ENCODE measurements at regions not wholly inside any gene's neighbourhood (a gene's known extent, or its start where the extent isn't known, plus 50 kb on each side); places are given as distances from the start of the nearest gene placed in this dataset.

DNA sequence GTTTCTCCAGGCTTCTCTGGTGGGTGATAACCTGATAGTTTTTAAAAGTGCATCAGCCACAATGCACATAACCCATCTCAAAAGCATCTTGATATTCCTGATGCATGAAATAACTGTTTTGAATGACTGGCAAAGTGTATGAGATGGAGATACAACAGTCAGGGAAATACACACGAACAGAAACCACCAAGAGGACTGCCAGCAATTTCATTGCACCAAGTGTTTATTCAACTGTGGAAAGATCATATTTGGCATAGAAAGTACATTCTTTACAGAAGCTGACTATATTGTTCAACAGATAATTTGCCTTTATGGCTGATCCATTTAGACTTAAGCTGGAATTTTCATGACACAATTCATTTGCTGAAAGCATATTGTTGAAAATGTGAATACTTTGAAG, 139.5 kb downstream of the SLIT2 start:
- Histone ChIP-seq H3K36me3 (ENCODE audit: control insufficient read depth in 5 of 5, insufficient read depth in 5 of 5, low read length in 5 of 5) (no peaks in the 10 kb centered on the region), H3K27me3 (ENCODE audit: control insufficient read depth in 5 of 5, insufficient read depth in 4 of 5, low read length in 5 of 5) (no peaks in the 10 kb centered on the region), H3K27ac (ENCODE audit: low read depth, low read length) (no peak overlapping the region), H3K9ac (ENCODE audit: low read length in 5 of 5) (no peak overlapping the region), H3K4me3 (ENCODE audit: low read depth in 1 of 5, low read length in 5 of 5) (no peak overlapping the region), H3K4me1 (ENCODE audit: control insufficient read depth in 5 of 5, insufficient read depth in 5 of 5, low read length in 5 of 5) (no peaks in the 10 kb centered on the region), H3K9me3 (ENCODE audit: control insufficient read depth in 5 of 5, low read length in 5 of 5) (no peaks in the 10 kb centered on the region)

- H3K9ac ChIP-seq (ENCODE audit: low read length in 5 of 5): no peak overlapping the region
- H3K27me3 ChIP-seq (ENCODE audit: control insufficient read depth in 5 of 5, insufficient read depth in 4 of 5, low read length in 5 of 5): no peaks in the 10 kb centered on the region
- no peak overlapping the region for H3K27ac ChIP-seq (ENCODE audit: low read depth, low read length)
- no peaks in the 10 kb centered on the region for H3K9me3 ChIP-seq (ENCODE audit: control insufficient read depth in 5 of 5, low read length in 5 of 5)
- H3K36me3 ChIP-seq (ENCODE audit: control insufficient read depth in 5 of 5, insufficient read depth in 5 of 5, low read length in 5 of 5): no peaks in the 10 kb centered on the region
- H3K4me3 ChIP-seq (ENCODE audit: low read depth in 1 of 5, low read length in 5 of 5): no peak overlapping the region
- H3K4me1 ChIP-seq (ENCODE audit: control insufficient read depth in 5 of 5, insufficient read depth in 5 of 5, low read length in 5 of 5): no peaks in the 10 kb centered on the region
These were observed 140.2 kb downstream of the SLIT2 start for GRCh38 chr4:20391912-20392311.

DNA sequence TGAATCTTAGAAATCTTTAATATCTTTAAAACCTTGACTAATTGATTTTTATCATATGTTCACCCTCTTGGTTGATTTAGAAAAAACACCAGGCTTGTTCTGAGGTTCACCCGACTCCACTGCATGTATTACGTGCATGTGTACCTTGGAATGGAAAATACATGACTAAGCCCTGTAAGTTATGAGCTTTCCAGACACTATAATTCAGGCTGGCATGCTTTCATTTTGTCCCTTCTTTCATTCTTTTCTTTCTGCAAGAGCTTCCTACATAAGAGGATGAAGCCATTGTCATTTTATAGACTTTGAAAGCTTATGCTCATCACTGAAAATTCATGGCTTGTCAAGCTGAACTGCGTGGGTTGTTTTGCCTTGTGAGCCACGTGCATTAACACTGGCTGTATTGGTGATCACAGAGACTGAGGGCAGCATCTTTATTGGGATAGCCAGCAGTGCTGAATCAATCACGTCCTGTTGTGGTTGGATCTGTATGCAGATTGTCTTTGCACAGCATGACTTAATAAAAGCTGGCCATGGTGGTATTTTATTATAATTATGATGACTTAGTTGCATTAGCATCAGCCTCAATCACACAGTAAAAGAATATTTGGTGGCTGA, 141.9 kb downstream of the SLIT2 start:
- Histone ChIP-seq H3K4me3 (ENCODE audit: low read depth in 1 of 5, low read length in 5 of 5) (no peak overlapping the region), H3K36me3 (ENCODE audit: control insufficient read depth in 5 of 5, insufficient read depth in 5 of 5, low read length in 5 of 5) (no peaks in the 10 kb centered on the region), H3K4me1 (ENCODE audit: control insufficient read depth in 5 of 5, insufficient read depth in 5 of 5, low read length in 5 of 5) (no peaks in the 10 kb centered on the region), H3K27me3 (ENCODE audit: control insufficient read depth in 5 of 5, insufficient read depth in 4 of 5, low read length in 5 of 5) (no peaks in the 10 kb centered on the region), H3K9ac (ENCODE audit: low read length in 5 of 5) (no peak overlapping the region), H3K27ac (ENCODE audit: low read depth, low read length) (no peak overlapping the region), H3K9me3 (ENCODE audit: control insufficient read depth in 5 of 5, low read length in 5 of 5) (no peaks in the 10 kb centered on the region)

DNA sequence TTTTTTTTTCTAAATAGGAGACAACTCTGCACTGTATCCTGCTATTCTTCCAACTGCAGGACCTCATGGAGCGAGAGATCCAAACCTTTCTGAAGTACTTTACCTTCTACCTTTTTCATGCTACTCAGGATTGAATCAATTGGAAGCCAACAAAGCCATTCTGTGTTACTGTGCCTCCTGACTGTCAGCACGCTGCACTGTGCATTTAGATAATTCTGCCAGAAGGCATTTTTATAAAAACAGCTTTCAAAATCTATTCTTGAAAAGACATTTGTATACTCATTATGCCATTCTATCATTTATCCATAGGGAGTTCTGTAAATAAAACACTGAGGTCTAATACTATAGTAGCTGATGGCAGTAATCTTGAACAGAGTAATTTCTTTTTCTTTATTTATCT, 142.8 kb downstream of the SLIT2 start:
- H3K27ac ChIP-seq (ENCODE audit: low read depth, low read length): no peak overlapping the region
- H3K36me3 ChIP-seq (ENCODE audit: control insufficient read depth in 5 of 5, insufficient read depth in 5 of 5, low read length in 5 of 5): no peaks in the 10 kb centered on the region
- H3K9ac ChIP-seq (ENCODE audit: low read length in 5 of 5): no peak overlapping the region
- no peaks in the 10 kb centered on the region for H3K27me3 ChIP-seq (ENCODE audit: control insufficient read depth in 5 of 5, insufficient read depth in 4 of 5, low read length in 5 of 5)
- H3K4me1 ChIP-seq (ENCODE audit: control insufficient read depth in 5 of 5, insufficient read depth in 5 of 5, low read length in 5 of 5): no peaks in the 10 kb centered on the region
- no peaks in the 10 kb centered on the region for H3K9me3 ChIP-seq (ENCODE audit: control insufficient read depth in 5 of 5, low read length in 5 of 5)
- no peak overlapping the region for H3K4me3 ChIP-seq (ENCODE audit: low read depth in 1 of 5, low read length in 5 of 5)

- Histone ChIP-seq H3K36me3 (ENCODE audit: control insufficient read depth in 5 of 5, insufficient read depth in 5 of 5, low read length in 5 of 5) (no peaks in the 10 kb centered on the region), H3K9me3 (ENCODE audit: control insufficient read depth in 5 of 5, low read length in 5 of 5) (no peaks in the 10 kb centered on the region), H3K27me3 (ENCODE audit: control insufficient read depth in 5 of 5, insufficient read depth in 4 of 5, low read length in 5 of 5) (no peaks in the 10 kb centered on the region), H3K4me1 (ENCODE audit: control insufficient read depth in 5 of 5, insufficient read depth in 5 of 5, low read length in 5 of 5) (no peaks in the 10 kb centered on the region), H3K27ac (ENCODE audit: low read depth, low read length) (no peak overlapping the region), H3K4me3 (ENCODE audit: low read depth in 1 of 5, low read length in 5 of 5) (no peak overlapping the region), H3K9ac (ENCODE audit: low read length in 5 of 5) (no peak overlapping the region)
These were observed 143.6 kb downstream of the SLIT2 start for GRCh38 chr4:20395160-20395773.

- no peak overlapping the region for H3K27ac ChIP-seq (ENCODE audit: low read depth, low read length)
- H3K9ac ChIP-seq (ENCODE audit: low read length in 5 of 5): no peak overlapping the region
- H3K36me3 ChIP-seq (ENCODE audit: control insufficient read depth in 5 of 5, insufficient read depth in 5 of 5, low read length in 5 of 5): no peaks in the 10 kb centered on the region
- no peaks in the 10 kb centered on the region for H3K27me3 ChIP-seq (ENCODE audit: control insufficient read depth in 5 of 5, insufficient read depth in 4 of 5, low read length in 5 of 5)
- H3K9me3 ChIP-seq (ENCODE audit: control insufficient read depth in 5 of 5, low read length in 5 of 5): peaks cover 0 to 3% (median 0%) of the 10 kb centered on the region in 5 donors
- H3K4me3 ChIP-seq (ENCODE audit: low read depth in 1 of 5, low read length in 5 of 5): no peak overlapping the region
- no peaks in the 10 kb centered on the region for H3K4me1 ChIP-seq (ENCODE audit: control insufficient read depth in 5 of 5, insufficient read depth in 5 of 5, low read length in 5 of 5)
These were observed 151.6 kb downstream of the SLIT2 start for GRCh38 chr4:20403290-20403689.

GRCh38 chr4:20403846-20404245, 152.1 kb downstream of the SLIT2 start:
- Histone ChIP-seq H3K9me3 (ENCODE audit: control insufficient read depth in 5 of 5, low read length in 5 of 5) (peaks cover 0 to 3% (median 0%) of the 10 kb centered on the region in 5 donors), H3K27me3 (ENCODE audit: control insufficient read depth in 5 of 5, insufficient read depth in 4 of 5, low read length in 5 of 5) (no peaks in the 10 kb centered on the region), H3K36me3 (ENCODE audit: control insufficient read depth in 5 of 5, insufficient read depth in 5 of 5, low read length in 5 of 5) (no peaks in the 10 kb centered on the region), H3K27ac (ENCODE audit: low read depth, low read length) (no peak overlapping the region), H3K4me1 (ENCODE audit: control insufficient read depth in 5 of 5, insufficient read depth in 5 of 5, low read length in 5 of 5) (peaks cover 0 to 2% (median 0%) of the 10 kb centered on the region in 5 donors), H3K9ac (ENCODE audit: low read length in 5 of 5) (no peak overlapping the region), H3K4me3 (ENCODE audit: low read depth in 1 of 5, low read length in 5 of 5) (no peak overlapping the region)

GRCh38 chr4:20408611-20409010, 156.9 kb downstream of the SLIT2 start:
- H3K27ac ChIP-seq (ENCODE audit: low read depth, low read length): no peak overlapping the region
- no peaks in the 10 kb centered on the region for H3K27me3 ChIP-seq (ENCODE audit: control insufficient read depth in 5 of 5, insufficient read depth in 4 of 5, low read length in 5 of 5)
- H3K4me3 ChIP-seq (ENCODE audit: low read depth in 1 of 5, low read length in 5 of 5): no peak overlapping the region
- no peaks in the 10 kb centered on the region for H3K9me3 ChIP-seq (ENCODE audit: control insufficient read depth in 5 of 5, low read length in 5 of 5)
- H3K36me3 ChIP-seq (ENCODE audit: control insufficient read depth in 5 of 5, insufficient read depth in 5 of 5, low read length in 5 of 5): no peaks in the 10 kb centered on the region
- H3K9ac ChIP-seq (ENCODE audit: low read length in 5 of 5): no peak overlapping the region
- peaks cover 0 to 2% (median 0%) of the 10 kb centered on the region in 5 donors for H3K4me1 ChIP-seq (ENCODE audit: control insufficient read depth in 5 of 5, insufficient read depth in 5 of 5, low read length in 5 of 5)

- Histone ChIP-seq H3K36me3 (ENCODE audit: control insufficient read depth in 5 of 5, insufficient read depth in 5 of 5, low read length in 5 of 5) (no peaks in the 10 kb centered on the region), H3K27me3 (ENCODE audit: control insufficient read depth in 5 of 5, insufficient read depth in 4 of 5, low read length in 5 of 5) (no peaks in the 10 kb centered on the region), H3K4me1 (ENCODE audit: control insufficient read depth in 5 of 5, insufficient read depth in 5 of 5, low read length in 5 of 5) (peaks cover 0 to 3% (median 0%) of the 10 kb centered on the region in 5 donors), H3K4me3 (ENCODE audit: low read depth in 1 of 5, low read length in 5 of 5) (no peak overlapping the region), H3K9ac (ENCODE audit: low read length in 5 of 5) (no peak overlapping the region), H3K9me3 (ENCODE audit: control insufficient read depth in 5 of 5, low read length in 5 of 5) (no peaks in the 10 kb centered on the region), H3K27ac (ENCODE audit: low read depth, low read length) (no peak overlapping the region)
These were observed 160.4 kb downstream of the SLIT2 start for GRCh38 chr4:20412072-20412471.

DNA sequence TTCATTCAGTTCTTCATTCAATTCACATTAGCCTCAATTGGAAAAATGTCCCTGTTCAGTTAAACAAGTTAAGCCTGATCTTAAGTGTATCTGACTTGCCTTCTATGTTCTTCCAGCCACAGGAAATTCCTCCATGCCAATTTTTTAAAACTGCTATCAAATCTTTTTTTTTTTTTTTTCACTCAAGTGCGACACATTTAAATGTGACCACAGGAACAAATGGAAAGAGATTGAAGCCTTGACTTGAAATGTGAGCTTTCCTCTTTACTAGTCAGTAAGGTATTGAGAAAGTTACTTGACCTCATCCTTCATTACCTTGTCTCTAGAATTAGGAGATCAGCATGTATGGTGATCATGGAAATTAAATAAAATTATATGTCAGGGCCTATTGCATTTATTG, 165.1 kb downstream of the SLIT2 start:
- Histone ChIP-seq H3K4me1 (ENCODE audit: control insufficient read depth in 5 of 5, insufficient read depth in 5 of 5, low read length in 5 of 5) (peaks cover 0 to 8% (median 0%) of the 10 kb centered on the region in 5 donors), H3K4me3 (ENCODE audit: low read depth in 1 of 5, low read length in 5 of 5) (no peak overlapping the region), H3K36me3 (ENCODE audit: control insufficient read depth in 5 of 5, insufficient read depth in 5 of 5, low read length in 5 of 5) (no peaks in the 10 kb centered on the region), H3K27me3 (ENCODE audit: control insufficient read depth in 5 of 5, insufficient read depth in 4 of 5, low read length in 5 of 5) (no peaks in the 10 kb centered on the region), H3K9ac (ENCODE audit: low read length in 5 of 5) (no peak overlapping the region), H3K9me3 (ENCODE audit: control insufficient read depth in 5 of 5, low read length in 5 of 5) (no peaks in the 10 kb centered on the region), H3K27ac (ENCODE audit: low read depth, low read length) (no peak overlapping the region)

All from subcutaneous abdominal adipose tissue (tissue), 5 donors.